AG04450 (cell line): ENCODE measurements at regions not wholly inside any gene's neighbourhood (a gene's known extent, or its start where the extent isn't known, plus 50 kb on each side); places are given as distances from the start of the nearest gene placed in this dataset.

Source experiments
- CTCF ChIA-PET: fragments of 300-600, 350-600 bp; formaldehyde crosslinking; extraction: SDS; loops from one replicate; lab custom pipeline; 2022; ENCODE audit warnings: antibody characterized with exemption, inconsistent platforms; lab: Charles Lee
- POLR2A ChIA-PET: fragments of 350-600 bp; formaldehyde crosslinking; extraction: SDS; loops from one replicate; lab custom pipeline; 2021; ENCODE audit warnings: antibody characterized with exemption, inconsistent platforms; lab: Yijun Ruan, JAX
- DNase-seq: peaks from one replicate; pipeline ENCODE4 v3.0.0-alpha.2; 2011; ENCODE audit warnings: low read depth, low spot score
- H3K27ac ChIP-seq: one replicate; pipeline ENCODE4 v1.5.1; 2012; ENCODE audit warnings: low read depth, low read length, control low read depth
- H3K27me3 ChIP-seq: one replicate; pipeline ENCODE4 v1.6.0; 2012; ENCODE audit warnings: low read length; ENCODE audit not compliant: control insufficient read depth, insufficient read depth
- H3K4me3 ChIP-seq: 2 replicates; pipeline ENCODE4 v1.5.1; 2011; ENCODE audit warnings: mild to moderate bottlenecking, low read depth, low read length, control low read depth
- H3K9me3 ChIP-seq: 2 replicates; pipeline ENCODE4 v1.5.1; 2012; ENCODE audit warnings: low read length; ENCODE audit not compliant: control insufficient read depth, insufficient read depth
- CTCF ChIP-seq: IDR thresholded peaks from 2 replicates; pipeline ENCODE4 v1.5.1; 2011; ENCODE audit warnings: low read depth, low read length, control low read depth, inconsistent platforms

- POLR2A ChIA-PET, result no interaction called here
- no peak overlapping the region for H3K27ac ChIP-seq
- CTCF ChIA-PET, result no interaction called here
Observed at GRCh38 chr1:106980121-106980520, 76.4 kb upstream of the PRMT6 start.

GRCh38 chr1:106984801-106985200 lies 71.7 kb upstream of the PRMT6 start:
- no peak for TF ChIP-seq CTCF
- H3K4me3 ChIP-seq, result no peak overlapping the region
- no peaks in the 10 kb centered on the region for H3K27me3 ChIP-seq
- ChIA-PET POLR2A (no interaction called here), CTCF (no interaction called here)
- no peaks in the 10 kb centered on the region for H3K9me3 ChIP-seq
- DNase-seq, result no peak
- no peak overlapping the region for H3K27ac ChIP-seq

More at GRCh38 chr1:106980121-106980520, 76.4 kb upstream of the PRMT6 start:
- no peak for TF ChIP-seq CTCF
- DNase-seq, result no peak
- no peaks in the 10 kb centered on the region for H3K27me3 ChIP-seq
- no peak overlapping the region for H3K4me3 ChIP-seq
- no peaks in the 10 kb centered on the region for H3K9me3 ChIP-seq

- Histone ChIP-seq H3K27ac (no peak overlapping the region), H3K9me3 (no peaks in the 10 kb centered on the region), H3K27me3 (no peaks in the 10 kb centered on the region), H3K4me3 (no peak overlapping the region)
- no peak for DNase-seq
- CTCF ChIA-PET, result no interaction called here
- POLR2A ChIA-PET, result no interaction called here
- no peak for TF ChIP-seq CTCF
Observed at GRCh38 chr1:106986603-106987002, 69.9 kb upstream of the PRMT6 start.

- no peak overlapping the region for H3K27ac ChIP-seq
- TF ChIP-seq CTCF, result no peak
- H3K4me3 ChIP-seq, result no peak overlapping the region
- no peaks in the 10 kb centered on the region for H3K9me3 ChIP-seq
- DNase-seq, result no peak
- ChIA-PET CTCF (no interaction called here), POLR2A (no interaction called here)
- H3K27me3 ChIP-seq, result no peaks in the 10 kb centered on the region
Observed at GRCh38 chr1:106995970-106996369, 60.5 kb upstream of the PRMT6 start.

- ChIA-PET CTCF (no interaction called here), POLR2A (no interaction called here)
- H3K9me3 ChIP-seq, result no peaks in the 10 kb centered on the region
- TF ChIP-seq CTCF, result no peak
- H3K27ac ChIP-seq, result no peak overlapping the region
- H3K4me3 ChIP-seq, result no peak overlapping the region
- no peaks in the 10 kb centered on the region for H3K27me3 ChIP-seq
- DNase-seq, result no peak
Observed at GRCh38 chr1:106998431-106999002, 58.0 kb upstream of the PRMT6 start.
